Motor neuron (in vitro differentiated cells): ENCODE measurements at regions not wholly inside any gene's neighbourhood (a gene's known extent, or its start where the extent isn't known, plus 50 kb on each side); places are given as distances from the start of the nearest gene placed in this dataset.

Experiments used
- ATAC-seq, 8 experiments: fragments of 200-7000 bp; cut with Tn5 transposase; replicated peaks in 6 of 8; 2 replicates each; pipeline ENCODE4 v1.8.0; 2021; ENCODE audit warnings: mild to moderate bottlenecking in 8 of 8, moderate library complexity in 8 of 8
- H3K27ac ChIP-seq, 2 donors: fragments of 250-450 bp; sonication (Bioruptor Pico); 2 replicates each; pipeline ENCODE4 v1.9.0; 2021; ENCODE audit warnings: antibody characterized with exemption in 2 of 2, mild to moderate bottlenecking in 2 of 2, moderate library complexity in 1 of 2
- H3K4me1 ChIP-seq, 2 donors: fragments of 250-450 bp; sonication (Bioruptor Pico); replicated peaks in 1 of 2; 2 replicates each; pipeline ENCODE4 v1.6.1; 2021; ENCODE audit warnings: antibody characterized with exemption in 2 of 2, mild to moderate bottlenecking in 2 of 2, moderate library complexity in 1 of 2
- H3K4me3 ChIP-seq, 5 donors: fragments of 250-450 bp; sonication (Bioruptor Pico); 2 replicates each; pipeline ENCODE4 v1.9.0; 2021; ENCODE audit warnings: antibody characterized with exemption in 5 of 5, mild to moderate bottlenecking in 5 of 5, moderate library complexity in 4 of 5
- whole genome bisulfite sequencing, 10 experiments: fragments of 450-650 bp; shearing (Covaris generic); methylation state at CpG; one replicate each; pipeline ENCODE4 v1.0.0; 2022; 5-methylcytosine and 5-hydroxymethylcytosine counted together
- in situ Hi-C, 9 experiments: fragments of 400-800 bp; cut with MboI; loops; one replicate each; pipeline ENCODE4 v1.15.0; 2021; ENCODE audit warnings: low sequenced_read_pairs in 9 of 9, low pct_unique_long_range_greater_than_20kb in 2 of 9; ENCODE audit not compliant: unreplicated experiment in 9 of 9

- Histone ChIP-seq H3K4me3 (no peak overlapping the region), H3K27ac (no peak overlapping the region), H3K4me1 (peaks cover 0 to 10% of the 10 kb centered on the region in 2 donors)
- ATAC-seq = no peak
- in situ Hi-C loops = no loop called here
Measured at GRCh38 chr2:217735034-217735433, 267.8 kb downstream of the TNS1 start.

- Histone ChIP-seq H3K4me1 (peaks cover 5 to 16% of the 10 kb centered on the region in 2 donors), H3K27ac (no peak overlapping the region), H3K4me3 (no peak overlapping the region)
- 0 to 69% (median 32%) methylated on average over 1 to 3 of the region's 3 CpGs; no CpG with 5 or more reads in 4 of the 10 experiments for WGBS, 10 experiments
- in situ Hi-C loops = no loop called here
- ATAC-seq = no peak
Measured at GRCh38 chr2:217733461-217733860, 269.3 kb downstream of the TNS1 start.

GRCh38 chr2:217732992-217733391 is 269.8 kb downstream of the TNS1 start:
- 0 to 94% (median 50%) methylated on average over 1 to 3 of the region's 3 CpGs; no CpG with 5 or more reads in 1 of the 10 experiments for WGBS, 10 experiments
- H3K4me1 ChIP-seq = peaks cover 5 to 16% of the 10 kb centered on the region in 2 donors
- no peak overlapping the region for H3K27ac ChIP-seq
- in situ Hi-C loops = no loop called here
- no peak overlapping the region for H3K4me3 ChIP-seq
- ATAC-seq = peak in 2 of 8 experiments; percentile 55 to 75

GRCh38 chr2:217731805-217732204 is 271.0 kb downstream of the TNS1 start:
- Histone ChIP-seq H3K4me3 (no peak overlapping the region), H3K4me1 (peaks cover 5 to 11% of the 10 kb centered on the region in 2 donors), H3K27ac (no peak overlapping the region)
- peak in 1 of 8 experiments; percentile 12 for ATAC-seq
- in situ Hi-C loops = no loop called here
- 0 to 94% (median 80%) methylated on average over 1 to 2 of the region's 2 CpGs; no CpG with 5 or more reads in 1 of the 10 experiments for WGBS, 10 experiments

GRCh38 chr2:217729421-217730053 is 273.3 kb downstream of the TNS1 start:
- WGBS, 10 experiments = 0 to 73% (median 10%) methylated on average over 1 to 4 of the region's 5 CpGs; no CpG with 5 or more reads in 3 of the 10 experiments
- no peak overlapping the region for H3K4me3 ChIP-seq
- H3K4me1 ChIP-seq = peaks cover 5 to 11% of the 10 kb centered on the region in 2 donors
- peak; percentile 49 to 98 (median 96) for ATAC-seq
- peak overlapping the region; percentile 19 to 23 for H3K27ac ChIP-seq
- in situ Hi-C loops = no loop called here

GRCh38 chr2:217727801-217728200 is 275.0 kb downstream of the TNS1 start:
- in situ Hi-C loops = no loop called here
- peaks cover 5 to 8% of the 10 kb centered on the region in 2 donors for H3K4me1 ChIP-seq
- no peak overlapping the region for H3K4me3 ChIP-seq
- WGBS, 10 experiments = 89 to 100% (median 95%) methylated on average over 1 to 6 of the region's 7 CpGs
- no peak overlapping the region for H3K27ac ChIP-seq
- no peak for ATAC-seq

- 82 to 100% (median 93%) methylated on average over 1 to 3 of the region's 4 CpGs; no CpG with 5 or more reads in 4 of the 10 experiments for WGBS, 10 experiments
- in situ Hi-C loops = no loop called here
- peaks cover 5 to 6% of the 10 kb centered on the region in 2 donors for H3K4me1 ChIP-seq
- H3K27ac ChIP-seq = no peak overlapping the region
- no peak overlapping the region for H3K4me3 ChIP-seq
- no peak for ATAC-seq
Measured at GRCh38 chr2:217725409-217725808, 277.4 kb downstream of the TNS1 start.

- ATAC-seq = no peak
- in situ Hi-C loops = loop anchor here in 8 of 9 experiments (25.0 kb wide), 6 partner anchors 187 to 1212 kb away; partner anchors contain the start of gene IGFBP5 (in 8 of the 8)
- no peak overlapping the region for H3K4me3 ChIP-seq
- H3K27ac ChIP-seq = no peak overlapping the region
- H3K4me1 ChIP-seq = peaks cover 3 to 4% of the 10 kb centered on the region in 2 donors
Measured at GRCh38 chr2:217724471-217724870, 278.3 kb downstream of the TNS1 start.

- no peak for ATAC-seq
- no peak overlapping the region for H3K4me3 ChIP-seq
- H3K27ac ChIP-seq = no peak overlapping the region
- H3K4me1 ChIP-seq = no peaks in the 10 kb centered on the region
- in situ Hi-C loops = loop anchor here in 8 of 9 experiments (25.0 kb wide), 6 partner anchors 187 to 1212 kb away; partner anchors contain the start of gene IGFBP5 (in 8 of the 8)
- WGBS, 10 experiments = 86 to 92% (median 91%) methylated on average over 1 to 5 of the region's 9 CpGs; no CpG with 5 or more reads in 7 of the 10 experiments
Measured at GRCh38 chr2:217723981-217724380, 278.8 kb downstream of the TNS1 start.

GRCh38 chr2:217722883-217723472 is 279.8 kb downstream of the TNS1 start:
- Histone ChIP-seq H3K27ac (no peak overlapping the region), H3K4me1 (no peaks in the 10 kb centered on the region), H3K4me3 (no peak overlapping the region)
- 15 to 91% (median 79%) methylated on average over 2 to 9 of the region's 9 CpGs for WGBS, 10 experiments
- in situ Hi-C loops = loop anchor here in 8 of 9 experiments (25.0 kb wide), 6 partner anchors 186 to 1211 kb away; partner anchors contain the start of gene IGFBP5 (in 8 of the 8)
- ATAC-seq = peak in 1 of 8 experiments; percentile 50

- peak in 1 of 8 experiments; percentile 8 for ATAC-seq
- H3K27ac ChIP-seq = no peak overlapping the region
- WGBS, 10 experiments = 75 to 100% (median 80%) methylated on average over 1 to 7 of the region's 10 CpGs; no CpG with 5 or more reads in 5 of the 10 experiments
- no peak overlapping the region for H3K4me3 ChIP-seq
- in situ Hi-C loops = loop anchor here (10.0 to 25.0 kb wide), 7 partner anchors 180 to 1205 kb away; partner anchors contain the start of gene IGFBP5 (in 8 of the 9)
- H3K4me1 ChIP-seq = peaks cover 10 to 16% of the 10 kb centered on the region in 2 donors
Measured at GRCh38 chr2:217717646-217718045, 285.1 kb downstream of the TNS1 start.

- 71 to 100% (median 89%) methylated on average over 1 of the region's 1 CpG; no CpG with 5 or more reads in 3 of the 10 experiments for WGBS, 10 experiments
- no peak for ATAC-seq
- H3K4me3 ChIP-seq = no peak overlapping the region
- peaks cover 10 to 16% of the 10 kb centered on the region in 2 donors for H3K4me1 ChIP-seq
- no peak overlapping the region for H3K27ac ChIP-seq
- in situ Hi-C loops = loop anchor here (10.0 to 25.0 kb wide), 7 partner anchors 178 to 1203 kb away; partner anchors contain the start of gene IGFBP5 (in 8 of the 9)
Measured at GRCh38 chr2:217715484-217715883, 287.3 kb downstream of the TNS1 start.

GRCh38 chr2:217714287-217714751 is 288.5 kb downstream of the TNS1 start:
- ATAC-seq = peak in 7 of 8 experiments; percentile 3 to 98 (median 96)
- 10 to 100% (median 38%) methylated on average over 1 to 9 of the region's 10 CpGs; no CpG with 5 or more reads in 2 of the 10 experiments for WGBS, 10 experiments
- Histone ChIP-seq H3K27ac (no peak overlapping the region), H3K4me3 (no peak overlapping the region), H3K4me1 (peaks cover 10 to 16% of the 10 kb centered on the region in 2 donors)
- in situ Hi-C loops = loop anchor here (10.0 to 25.0 kb wide), 7 partner anchors 177 to 1202 kb away; partner anchors contain the start of gene IGFBP5 (in 8 of the 9)
